ENCODE measurements at regions not wholly inside any gene's neighbourhood (a gene's known extent, or its start where the extent isn't known, plus 50 kb on each side); places are given as distances from the start of the nearest gene placed in this dataset.

DNA sequence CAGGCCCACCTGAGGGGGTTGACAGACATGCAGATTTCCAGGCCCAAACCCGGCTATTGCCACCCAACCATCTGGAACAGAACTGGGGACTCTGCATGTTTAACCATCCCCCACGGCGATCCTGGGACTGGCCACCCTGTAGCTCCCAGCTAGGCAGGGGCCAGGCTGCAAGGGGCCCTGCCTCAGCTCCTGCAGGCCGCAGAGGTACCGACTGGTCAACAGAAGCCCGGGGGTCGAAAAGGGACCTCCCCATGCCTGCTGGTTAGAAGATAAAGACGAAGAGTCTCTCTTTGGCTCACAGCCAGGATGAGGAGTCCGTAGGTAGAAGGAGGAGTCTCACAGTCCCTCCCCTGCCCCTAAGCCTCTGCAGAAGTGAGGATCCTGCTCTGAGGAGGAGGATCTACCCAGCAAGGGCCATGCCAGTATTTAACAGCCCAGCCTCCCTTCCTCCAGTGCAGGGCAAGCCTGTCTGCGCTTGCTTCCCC lies 223.4 kb upstream of the TNRC6C start:
- ChIA-PET CTCF (interaction anchor here (0.6 to 1.6 kb wide), 5 partner anchors 38 to 305 kb away, joined by 3 read pairs; no protein-coding TSS in a partner anchor), POLR2A (no interaction called here)
- H3K27me3 Mint-ChIP-seq (ENCODE audit: low read depth), result peaks cover 27% of the 10 kb centered on the region
- H3K27ac Mint-ChIP-seq, result no peak overlapping the region
- H3K9me3 Mint-ChIP-seq, result peaks cover 31% of the 10 kb centered on the region
- peaks cover 24% of the 10 kb centered on the region for H3K36me3 Mint-ChIP-seq
- ATAC-seq (no peak; the same call in 1 of the 2 replicates), DNase-seq (ENCODE audit: low spot score) (no peak)
- TF ChIP-seq CREM (CRISPR knock-in tag; IDR thresholded peaks at IDR 0.05), result no peak
- TF ChIP-seq, protein P1, sequence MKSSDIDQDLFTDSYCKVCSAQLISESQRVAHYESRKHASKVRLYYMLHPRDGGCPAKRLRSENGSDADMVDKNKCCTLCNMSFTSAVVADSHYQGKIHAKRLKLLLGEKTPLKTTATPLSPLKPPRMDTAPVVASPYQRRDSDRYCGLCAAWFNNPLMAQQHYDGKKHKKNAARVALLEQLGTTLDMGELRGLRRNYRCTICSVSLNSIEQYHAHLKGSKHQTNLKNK (CRISPR knock-in tag; IDR thresholded peaks at IDR 0.05), result no peak
- TF ChIP-seq ZNF263 (CRISPR knock-in tag; IDR thresholded peaks at IDR 0.05; ENCODE audit: low read depth), result peak; percentile 57; the same call in 1 of the 2 replicates
- TF ChIP-seq, protein P2, sequence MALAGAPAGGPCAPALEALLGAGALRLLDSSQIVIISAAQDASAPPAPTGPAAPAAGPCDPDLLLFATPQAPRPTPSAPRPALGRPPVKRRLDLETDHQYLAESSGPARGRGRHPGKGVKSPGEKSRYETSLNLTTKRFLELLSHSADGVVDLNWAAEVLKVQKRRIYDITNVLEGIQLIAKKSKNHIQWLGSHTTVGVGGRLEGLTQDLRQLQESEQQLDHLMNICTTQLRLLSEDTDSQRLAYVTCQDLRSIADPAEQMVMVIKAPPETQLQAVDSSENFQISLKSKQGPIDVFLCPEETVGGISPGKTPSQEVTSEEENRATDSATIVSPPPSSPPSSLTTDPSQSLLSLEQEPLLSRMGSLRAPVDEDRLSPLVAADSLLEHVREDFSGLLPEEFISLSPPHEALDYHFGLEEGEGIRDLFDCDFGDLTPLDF (CRISPR knock-in tag; IDR thresholded peaks at IDR 0.05), result no peak
- TF ChIP-seq, protein P3, sequence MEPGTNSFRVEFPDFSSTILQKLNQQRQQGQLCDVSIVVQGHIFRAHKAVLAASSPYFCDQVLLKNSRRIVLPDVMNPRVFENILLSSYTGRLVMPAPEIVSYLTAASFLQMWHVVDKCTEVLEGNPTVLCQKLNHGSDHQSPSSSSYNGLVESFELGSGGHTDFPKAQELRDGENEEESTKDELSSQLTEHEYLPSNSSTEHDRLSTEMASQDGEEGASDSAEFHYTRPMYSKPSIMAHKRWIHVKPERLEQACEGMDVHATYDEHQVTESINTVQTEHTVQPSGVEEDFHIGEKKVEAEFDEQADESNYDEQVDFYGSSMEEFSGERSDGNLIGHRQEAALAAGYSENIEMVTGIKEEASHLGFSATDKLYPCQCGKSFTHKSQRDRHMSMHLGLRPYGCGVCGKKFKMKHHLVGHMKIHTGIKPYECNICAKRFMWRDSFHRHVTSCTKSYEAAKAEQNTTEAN (CRISPR knock-in tag; IDR thresholded peaks at IDR 0.05), result no peak
- TF ChIP-seq, protein P4, sequence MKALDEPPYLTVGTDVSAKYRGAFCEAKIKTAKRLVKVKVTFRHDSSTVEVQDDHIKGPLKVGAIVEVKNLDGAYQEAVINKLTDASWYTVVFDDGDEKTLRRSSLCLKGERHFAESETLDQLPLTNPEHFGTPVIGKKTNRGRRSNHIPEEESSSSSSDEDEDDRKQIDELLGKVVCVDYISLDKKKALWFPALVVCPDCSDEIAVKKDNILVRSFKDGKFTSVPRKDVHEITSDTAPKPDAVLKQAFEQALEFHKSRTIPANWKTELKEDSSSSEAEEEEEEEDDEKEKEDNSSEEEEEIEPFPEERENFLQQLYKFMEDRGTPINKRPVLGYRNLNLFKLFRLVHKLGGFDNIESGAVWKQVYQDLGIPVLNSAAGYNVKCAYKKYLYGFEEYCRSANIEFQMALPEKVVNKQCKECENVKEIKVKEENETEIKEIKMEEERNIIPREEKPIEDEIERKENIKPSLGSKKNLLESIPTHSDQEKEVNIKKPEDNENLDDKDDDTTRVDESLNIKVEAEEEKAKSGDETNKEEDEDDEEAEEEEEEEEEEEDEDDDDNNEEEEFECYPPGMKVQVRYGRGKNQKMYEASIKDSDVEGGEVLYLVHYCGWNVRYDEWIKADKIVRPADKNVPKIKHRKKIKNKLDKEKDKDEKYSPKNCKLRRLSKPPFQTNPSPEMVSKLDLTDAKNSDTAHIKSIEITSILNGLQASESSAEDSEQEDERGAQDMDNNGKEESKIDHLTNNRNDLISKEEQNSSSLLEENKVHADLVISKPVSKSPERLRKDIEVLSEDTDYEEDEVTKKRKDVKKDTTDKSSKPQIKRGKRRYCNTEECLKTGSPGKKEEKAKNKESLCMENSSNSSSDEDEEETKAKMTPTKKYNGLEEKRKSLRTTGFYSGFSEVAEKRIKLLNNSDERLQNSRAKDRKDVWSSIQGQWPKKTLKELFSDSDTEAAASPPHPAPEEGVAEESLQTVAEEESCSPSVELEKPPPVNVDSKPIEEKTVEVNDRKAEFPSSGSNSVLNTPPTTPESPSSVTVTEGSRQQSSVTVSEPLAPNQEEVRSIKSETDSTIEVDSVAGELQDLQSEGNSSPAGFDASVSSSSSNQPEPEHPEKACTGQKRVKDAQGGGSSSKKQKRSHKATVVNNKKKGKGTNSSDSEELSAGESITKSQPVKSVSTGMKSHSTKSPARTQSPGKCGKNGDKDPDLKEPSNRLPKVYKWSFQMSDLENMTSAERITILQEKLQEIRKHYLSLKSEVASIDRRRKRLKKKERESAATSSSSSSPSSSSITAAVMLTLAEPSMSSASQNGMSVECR (CRISPR knock-in tag; IDR thresholded peaks at IDR 0.05; ENCODE audit: borderline replicate concordance), result no peak
- TF ChIP-seq SP1 (CRISPR knock-in tag; conservative IDR thresholded peaks at IDR 0.05), result no peak
- no peak for TF ChIP-seq ZBTB21 (CRISPR knock-in tag; IDR thresholded peaks at IDR 0.05; ENCODE audit: borderline replicate concordance)
- no peak overlapping the region for H3K4me3 Mint-ChIP-seq
- H3K4me1 Mint-ChIP-seq, result peaks cover 22% of the 10 kb centered on the region

DNA sequence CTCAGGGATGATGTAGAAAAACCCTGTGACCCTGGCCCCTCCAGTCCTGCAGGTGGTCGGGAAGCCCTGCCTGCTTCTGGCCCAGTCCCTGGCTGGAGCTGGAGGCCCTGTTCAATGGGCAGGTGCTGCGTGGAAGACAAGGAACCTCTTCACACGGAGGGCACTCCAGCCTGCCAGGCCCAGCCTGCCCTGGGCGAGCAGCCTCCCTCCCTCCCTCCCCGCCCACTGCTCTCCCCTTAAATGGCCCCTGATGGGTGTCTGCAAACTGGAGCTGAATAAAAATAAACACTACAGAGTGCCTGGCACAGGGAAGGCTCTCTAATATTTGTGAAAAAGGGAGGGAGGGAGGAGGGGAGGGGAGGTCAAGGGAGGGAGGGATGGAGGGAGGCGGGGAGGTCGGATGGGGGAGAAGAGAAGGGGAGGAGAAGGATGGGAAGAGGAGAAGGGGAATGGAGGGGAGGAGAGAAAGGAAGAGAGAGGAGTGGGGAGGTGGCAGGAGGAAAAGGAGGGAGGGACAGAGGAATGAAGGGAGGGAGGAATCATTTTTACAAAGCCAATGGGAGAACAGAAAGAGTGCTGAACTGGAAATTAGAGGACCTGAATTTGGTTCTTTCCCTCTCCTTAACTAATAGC lies 222.8 kb upstream of the TNRC6C start:
- TF ChIP-seq TEAD1 (CRISPR knock-in tag; IDR thresholded peaks at IDR 0.05) (no peak), CBFB (CRISPR knock-in tag; IDR thresholded peaks at IDR 0.05; ENCODE audit: low read depth) (no peak)
- TF ChIP-seq, protein P5, sequence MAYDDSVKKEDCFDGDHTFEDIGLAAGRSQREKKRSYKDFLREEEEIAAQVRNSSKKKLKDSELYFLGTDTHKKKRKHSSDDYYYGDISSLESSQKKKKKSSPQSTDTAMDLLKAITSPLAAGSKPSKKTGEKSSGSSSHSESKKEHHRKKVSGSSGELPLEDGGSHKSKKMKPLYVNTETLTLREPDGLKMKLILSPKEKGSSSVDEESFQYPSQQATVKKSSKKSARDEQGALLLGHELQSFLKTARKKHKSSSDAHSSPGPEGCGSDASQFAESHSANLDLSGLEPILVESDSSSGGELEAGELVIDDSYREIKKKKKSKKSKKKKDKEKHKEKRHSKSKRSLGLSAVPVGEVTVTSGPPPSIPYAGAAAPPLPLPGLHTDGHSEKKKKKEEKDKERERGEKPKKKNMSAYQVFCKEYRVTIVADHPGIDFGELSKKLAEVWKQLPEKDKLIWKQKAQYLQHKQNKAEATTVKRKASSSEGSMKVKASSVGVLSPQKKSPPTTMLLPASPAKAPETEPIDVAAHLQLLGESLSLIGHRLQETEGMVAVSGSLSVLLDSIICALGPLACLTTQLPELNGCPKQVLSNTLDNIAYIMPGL (CRISPR knock-in tag; IDR thresholded peaks at IDR 0.05), result no peak
- TF ChIP-seq, protein P6, sequence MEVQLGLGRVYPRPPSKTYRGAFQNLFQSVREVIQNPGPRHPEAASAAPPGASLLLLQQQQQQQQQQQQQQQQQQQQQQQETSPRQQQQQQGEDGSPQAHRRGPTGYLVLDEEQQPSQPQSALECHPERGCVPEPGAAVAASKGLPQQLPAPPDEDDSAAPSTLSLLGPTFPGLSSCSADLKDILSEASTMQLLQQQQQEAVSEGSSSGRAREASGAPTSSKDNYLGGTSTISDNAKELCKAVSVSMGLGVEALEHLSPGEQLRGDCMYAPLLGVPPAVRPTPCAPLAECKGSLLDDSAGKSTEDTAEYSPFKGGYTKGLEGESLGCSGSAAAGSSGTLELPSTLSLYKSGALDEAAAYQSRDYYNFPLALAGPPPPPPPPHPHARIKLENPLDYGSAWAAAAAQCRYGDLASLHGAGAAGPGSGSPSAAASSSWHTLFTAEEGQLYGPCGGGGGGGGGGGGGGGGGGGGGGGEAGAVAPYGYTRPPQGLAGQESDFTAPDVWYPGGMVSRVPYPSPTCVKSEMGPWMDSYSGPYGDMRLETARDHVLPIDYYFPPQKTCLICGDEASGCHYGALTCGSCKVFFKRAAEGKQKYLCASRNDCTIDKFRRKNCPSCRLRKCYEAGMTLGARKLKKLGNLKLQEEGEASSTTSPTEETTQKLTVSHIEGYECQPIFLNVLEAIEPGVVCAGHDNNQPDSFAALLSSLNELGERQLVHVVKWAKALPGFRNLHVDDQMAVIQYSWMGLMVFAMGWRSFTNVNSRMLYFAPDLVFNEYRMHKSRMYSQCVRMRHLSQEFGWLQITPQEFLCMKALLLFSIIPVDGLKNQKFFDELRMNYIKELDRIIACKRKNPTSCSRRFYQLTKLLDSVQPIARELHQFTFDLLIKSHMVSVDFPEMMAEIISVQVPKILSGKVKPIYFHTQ (CRISPR knock-in tag; IDR thresholded peaks at IDR 0.05), result no peak
- TF ChIP-seq, protein P7, sequence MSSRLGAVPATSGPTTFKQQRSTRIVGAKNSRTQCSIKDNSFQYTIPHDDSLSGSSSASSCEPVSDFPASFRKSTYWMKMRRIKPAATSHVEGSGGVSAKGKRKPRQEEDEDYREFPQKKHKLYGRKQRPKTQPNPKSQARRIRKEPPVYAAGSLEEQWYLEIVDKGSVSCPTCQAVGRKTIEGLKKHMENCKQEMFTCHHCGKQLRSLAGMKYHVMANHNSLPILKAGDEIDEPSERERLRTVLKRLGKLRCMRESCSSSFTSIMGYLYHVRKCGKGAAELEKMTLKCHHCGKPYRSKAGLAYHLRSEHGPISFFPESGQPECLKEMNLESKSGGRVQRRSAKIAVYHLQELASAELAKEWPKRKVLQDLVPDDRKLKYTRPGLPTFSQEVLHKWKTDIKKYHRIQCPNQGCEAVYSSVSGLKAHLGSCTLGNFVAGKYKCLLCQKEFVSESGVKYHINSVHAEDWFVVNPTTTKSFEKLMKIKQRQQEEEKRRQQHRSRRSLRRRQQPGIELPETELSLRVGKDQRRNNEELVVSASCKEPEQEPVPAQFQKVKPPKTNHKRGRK (CRISPR knock-in tag; IDR thresholded peaks at IDR 0.05; ENCODE audit: borderline replicate concordance), result no peak
- CTCF ChIA-PET, result interaction anchor here (0.6 to 1.6 kb wide), 6 partner anchors 11 to 306 kb away, joined by 3 to 4 read pairs (median 3); no protein-coding TSS in a partner anchor
- POLR2A ChIA-PET, result interaction anchor here (1.3 kb wide), 1 partner anchor 40 kb away, joined by 3 read pairs; no protein-coding TSS in a partner anchor
- H3K4me1 Mint-ChIP-seq, result peaks cover 22% of the 10 kb centered on the region
- H3K4me3 Mint-ChIP-seq, result no peak overlapping the region
- H3K36me3 Mint-ChIP-seq, result peaks cover 24% of the 10 kb centered on the region
- ATAC-seq, result 0 out of 2 replicates have a peak, but pooled peaks have one; percentile 16
- H3K27ac Mint-ChIP-seq, result no peak overlapping the region
- peaks cover 27% of the 10 kb centered on the region for H3K27me3 Mint-ChIP-seq (ENCODE audit: low read depth)
- DNase-seq (ENCODE audit: low spot score), result no peak
- peaks cover 27% of the 10 kb centered on the region for H3K9me3 Mint-ChIP-seq

Data from WTC11 (cell line).